Lower leg skin (tissue), 4 donors: ENCODE measurements at regions not wholly inside any gene's neighbourhood (a gene's known extent, or its start where the extent isn't known, plus 50 kb on each side); places are given as distances from the start of the nearest gene placed in this dataset.

Experiments
- DNase-seq, 2 donors: peaks; one replicate each; pipeline ENCODE4 v3.0.0-alpha.2; 2019; ENCODE audit warnings: low spot score in 2 of 2
- H3K4me3 ChIP-seq: fragments of 200-600 bp; sonication (generic); 2 replicates; pipeline ENCODE4 v1.5.1; 2017; ENCODE audit warnings: mild to moderate bottlenecking, low read depth; ENCODE audit not compliant: poor library complexity, severe bottlenecking
- CTCF ChIP-seq, 3 donors: fragments of 450-650 bp; IDR thresholded peaks; one replicate each; pipeline ENCODE4 v1.5.1; 2016; ENCODE audit warnings: antibody characterized with exemption in 3 of 3, mild to moderate bottlenecking in 3 of 3, moderate library complexity in 2 of 3
- POLR2A ChIP-seq, 2 donors: fragments of 450-650 bp; IDR thresholded peaks; one replicate each; pipeline ENCODE4 v1.6.1; 2016 to 2017; ENCODE audit warnings: antibody characterized with exemption in 2 of 2, mild to moderate bottlenecking in 1 of 2, moderate library complexity in 1 of 2
- WGBS, 2 donors: methylation state at CpG; one replicate each; pipeline ENCODE4 v1.1.5; 2018; 5-methylcytosine and 5-hydroxymethylcytosine counted together
- intact Hi-C: fragments of 100-400 bp; cut with DNase I; formaldehyde crosslinking; loops from one replicate; pipeline ENCODE4 v1.15.0; 2023; ENCODE audit warnings: low total_unique reads

- TF ChIP-seq POLR2A (IDR thresholded peaks at IDR 0.05) (no peak), CTCF (IDR thresholded peaks at IDR 0.05) (no peak)
- no peak overlapping the region for H3K4me3 ChIP-seq
- intact Hi-C loops: no loop called here
- no peak for DNase-seq
- 45 to 58% methylated on average over 2 of the region's 2 CpGs for WGBS, 2 donors
These were observed 478.3 kb upstream of the PPP2R3A start for GRCh38 chr3:135487261-135487660.

GRCh38 chr3:135490219-135490915, 475.2 kb upstream of the PPP2R3A start:
- no peak overlapping the region for H3K4me3 ChIP-seq
- no peak for DNase-seq
- TF ChIP-seq CTCF (IDR thresholded peaks at IDR 0.05) (no peak), POLR2A (IDR thresholded peaks at IDR 0.05) (no peak)
- intact Hi-C loops: no loop called here
- 74% methylated on average over 4 of the region's 4 CpGs for WGBS, 2 donors

GRCh38 chr3:135491491-135492205, 473.9 kb upstream of the PPP2R3A start:
- no peak for DNase-seq
- 69 to 73% methylated on average over 5 of the region's 5 CpGs for WGBS, 2 donors
- intact Hi-C loops: no loop called here

GRCh38 chr3:135495891-135496290, 469.6 kb upstream of the PPP2R3A start:
- no peak for TF ChIP-seq CTCF (IDR thresholded peaks at IDR 0.05)
- no peak for TF ChIP-seq POLR2A (IDR thresholded peaks at IDR 0.05)
- WGBS, 2 donors: 45 to 47% methylated on average over 3 of the region's 3 CpGs
- intact Hi-C loops: no loop called here
- DNase-seq: no peak
- no peak overlapping the region for H3K4me3 ChIP-seq

More at GRCh38 chr3:135491491-135492205, 473.9 kb upstream of the PPP2R3A start:
- no peak for TF ChIP-seq POLR2A (IDR thresholded peaks at IDR 0.05)
- no peak for TF ChIP-seq CTCF (IDR thresholded peaks at IDR 0.05)
- H3K4me3 ChIP-seq: no peak overlapping the region

- H3K4me3 ChIP-seq: no peak overlapping the region
- WGBS, 2 donors: 86 to 87% methylated on average over 5 of the region's 5 CpGs
- intact Hi-C loops: no loop called here
- no peak for TF ChIP-seq POLR2A (IDR thresholded peaks at IDR 0.05)
- TF ChIP-seq CTCF (IDR thresholded peaks at IDR 0.05): no peak
- DNase-seq: no peak
These were observed 467.5 kb upstream of the PPP2R3A start for GRCh38 chr3:135497979-135498378.
